IPS-NIHi7 (cell line): ENCODE measurements at regions not wholly inside any gene's neighbourhood (a gene's known extent, or its start where the extent isn't known, plus 50 kb on each side); places are given as distances from the start of the nearest gene placed in this dataset.
"Not testable (repeated sequence)": the region's sequence is repeated elsewhere in the genome, so short reads cannot be mapped to it uniquely, and the experiment has no call there.

ENCODE experiments used
- DNase-seq: peaks from one replicate; pipeline ENCODE4 v3.0.0; 2012; ENCODE audit warnings: mixed read lengths; ENCODE audit errors: extremely low spot score

- no peak for DNase-seq
These were observed 369.3 kb upstream of the RND3 start for GRCh38 chr2:150856596-150857281.

- no peak for DNase-seq
These were observed 365.8 kb upstream of the RND3 start for GRCh38 chr2:150853263-150853662.

GRCh38 chr2:150850641-150851040 lies 363.2 kb upstream of the RND3 start:
- DNase-seq: no peak

- no peak for DNase-seq
These were observed 360.1 kb upstream of the RND3 start for GRCh38 chr2:150847578-150847977.

- no peak for DNase-seq
These were observed 359.2 kb upstream of the RND3 start for GRCh38 chr2:150846691-150847090.

- no peak for DNase-seq
These were observed 345.2 kb upstream of the RND3 start for GRCh38 chr2:150832686-150833085.

GRCh38 chr2:150824118-150824517 lies 336.7 kb upstream of the RND3 start:
- no peak for DNase-seq

GRCh38 chr2:150817422-150817821 lies 330.0 kb upstream of the RND3 start:
- no peak for DNase-seq

GRCh38 chr2:150812664-150813367 lies 325.3 kb upstream of the RND3 start:
- no peak for DNase-seq

GRCh38 chr2:150812066-150812465 lies 324.6 kb upstream of the RND3 start:
- DNase-seq: no peak

GRCh38 chr2:150811259-150811855 lies 323.9 kb upstream of the RND3 start:
- DNase-seq: no peak

- DNase-seq: no peak
These were observed 321.6 kb upstream of the RND3 start for GRCh38 chr2:150809103-150809502.

GRCh38 chr2:150806336-150806735 lies 318.9 kb upstream of the RND3 start:
- no peak for DNase-seq

- no peak for DNase-seq
These were observed 316.4 kb upstream of the RND3 start for GRCh38 chr2:150803689-150804398.

GRCh38 chr2:150802635-150803034 lies 315.2 kb upstream of the RND3 start:
- no peak for DNase-seq

- not testable (repeated sequence) for DNase-seq
These were observed 308.8 kb upstream of the RND3 start for GRCh38 chr2:150796236-150796635.

- DNase-seq: no peak
These were observed 305.4 kb upstream of the RND3 start for GRCh38 chr2:150792780-150793300.

GRCh38 chr2:150791567-150791966 lies 304.1 kb upstream of the RND3 start:
- DNase-seq: no peak

GRCh38 chr2:150789376-150789905 lies 302.0 kb upstream of the RND3 start:
- DNase-seq: no peak

GRCh38 chr2:150788426-150789140 lies 301.1 kb upstream of the RND3 start:
- no peak for DNase-seq

- DNase-seq: no peak
These were observed 300.1 kb upstream of the RND3 start for GRCh38 chr2:150787353-150788093.
